Cardiac fibroblast (primary cell): ENCODE measurements at regions not wholly inside any gene's neighbourhood (a gene's known extent, or its start where the extent isn't known, plus 50 kb on each side); places are given as distances from the start of the nearest gene placed in this dataset.

ENCODE experiments used
- DNase-seq, 2 donors: peaks; one replicate each; pipeline versions ENCODE4 v3.0.0 to v3.0.0-alpha.2; 2010; ENCODE audit warnings: low read depth in 2 of 2
- H3K4me3 ChIP-seq, 2 donors: replicated peaks in 1 of 2; 1 replicate in 1 of 2; 2 replicates in 1 of 2; pipeline ENCODE4 v1.5.1; 2011; ENCODE audit warnings: low read depth in 2 of 2, low read length in 2 of 2, mild to moderate bottlenecking in 2 of 2, moderate library complexity in 1 of 2
- CTCF ChIP-seq: IDR thresholded peaks from one replicate; pipeline ENCODE4 v1.5.1; 2011; ENCODE audit warnings: low read depth, mild to moderate bottlenecking, low read length, inconsistent platforms

GRCh38 chr2:71944183-71944550 lies 203.5 kb downstream of the CYP26B1 start:
- no peak for DNase-seq
- no peak for TF ChIP-seq CTCF
- no peak overlapping the region for H3K4me3 ChIP-seq

- peak; percentile 47 to 51 for DNase-seq
- TF ChIP-seq CTCF: no peak
- H3K4me3 ChIP-seq: no peak overlapping the region
Observed at GRCh38 chr2:71943238-71944182, 204.2 kb downstream of the CYP26B1 start.

GRCh38 chr2:71941726-71942525 lies 205.7 kb downstream of the CYP26B1 start:
- DNase-seq: peak in 1 of 2 donors; percentile 65
- no peak overlapping the region for H3K4me3 ChIP-seq
- TF ChIP-seq CTCF: no peak

- H3K4me3 ChIP-seq: no peak overlapping the region
- no peak for TF ChIP-seq CTCF
- DNase-seq: no peak
Observed at GRCh38 chr2:71940695-71941094, 207.0 kb downstream of the CYP26B1 start.

- peak in 1 of 2 donors; percentile 62 for DNase-seq
- no peak for TF ChIP-seq CTCF
- no peak overlapping the region for H3K4me3 ChIP-seq
Observed at GRCh38 chr2:71939588-71940535, 207.8 kb downstream of the CYP26B1 start.
